ENCODE measurements at regions not wholly inside any gene's neighbourhood (a gene's known extent, or its start where the extent isn't known, plus 50 kb on each side); places are given as distances from the start of the nearest gene placed in this dataset.

DNA sequence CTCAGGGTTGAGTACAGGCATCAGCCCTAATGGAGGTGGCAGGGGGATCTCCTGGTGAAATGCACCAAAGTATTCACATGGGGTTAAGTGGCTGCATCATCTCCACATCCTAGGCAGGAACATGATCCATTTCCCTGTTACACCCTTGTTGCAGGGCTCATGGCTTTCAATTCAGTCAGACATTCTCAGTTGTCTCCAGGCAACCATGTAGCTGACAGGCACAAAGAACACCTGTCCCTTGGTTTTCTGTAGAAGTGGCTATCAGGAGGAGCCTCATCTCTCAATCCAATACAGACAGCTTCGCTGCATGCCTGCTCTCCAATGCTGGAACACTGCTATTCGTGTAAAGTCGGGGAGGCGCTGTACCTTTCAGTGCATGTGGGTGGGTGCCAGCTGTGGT lies 299.0 kb upstream of the FOXG1 start:
- no peak for FAIRE-seq
- Histone ChIP-seq H4K20me1 (ENCODE audit: insufficient read depth, low read length) (no peaks in the 10 kb centered on the region), H3K27ac (ENCODE audit: low read depth, low read length) (no peak overlapping the region), H3K9me3 (ENCODE audit: insufficient read depth, low read depth, low read length) (no peaks in the 10 kb centered on the region), H3K9ac (ENCODE audit: low read length) (no peak overlapping the region), H3K36me3 (ENCODE audit: insufficient read depth, low read length) (no peaks in the 10 kb centered on the region), H3K4me1 (ENCODE audit: insufficient read depth, low read length) (peaks cover 5% of the 10 kb centered on the region), H2AFZ (ENCODE audit: low read depth, low read length) (no peak overlapping the region), H3K79me2 (ENCODE audit: insufficient read depth, low read length) (no peaks in the 10 kb centered on the region), H3K4me3 (ENCODE audit: insufficient read depth, low read depth, low read length) (no peak overlapping the region), H3K4me2 (ENCODE audit: low read length) (no peak overlapping the region), H3K27me3 (ENCODE audit: insufficient read depth, low read length) (no peaks in the 10 kb centered on the region)
- Mint-ChIP-seq H3K27me3 (ENCODE audit: low read depth, unreplicated experiment) (no peaks in the 10 kb centered on the region), H3K4me3 (ENCODE audit: unreplicated experiment) (no peak overlapping the region), H3K4me1 (ENCODE audit: low read depth, unreplicated experiment) (no peaks in the 10 kb centered on the region), H3K36me3 (ENCODE audit: low read depth, unreplicated experiment) (no peaks in the 10 kb centered on the region), H3K27ac (ENCODE audit: unreplicated experiment) (no peak overlapping the region), H3K9me3 (ENCODE audit: unreplicated experiment) (peaks cover 4% of the 10 kb centered on the region)
- no peak for TF ChIP-seq EZH2 (IDR thresholded peaks at IDR 0.05; ENCODE audit: insufficient read depth, low read length)
- DNase-seq (ENCODE audit: low read depth), result no peak

GRCh38 chr14:28468191-28469151 lies 298.1 kb upstream of the FOXG1 start:
- Histone ChIP-seq H3K9ac (ENCODE audit: low read length) (no peak overlapping the region), H3K4me3 (ENCODE audit: insufficient read depth, low read depth, low read length) (no peak overlapping the region), H2AFZ (ENCODE audit: low read depth, low read length) (peak overlapping the region; percentile 53), H3K9me3 (ENCODE audit: insufficient read depth, low read depth, low read length) (no peaks in the 10 kb centered on the region), H3K4me2 (ENCODE audit: low read length) (peak overlapping the region; percentile 16), H3K27me3 (ENCODE audit: insufficient read depth, low read length) (no peaks in the 10 kb centered on the region), H3K79me2 (ENCODE audit: insufficient read depth, low read length) (no peaks in the 10 kb centered on the region), H3K27ac (ENCODE audit: low read depth, low read length) (no peak overlapping the region), H4K20me1 (ENCODE audit: insufficient read depth, low read length) (no peaks in the 10 kb centered on the region), H3K4me1 (ENCODE audit: insufficient read depth, low read length) (peaks cover 5% of the 10 kb centered on the region), H3K36me3 (ENCODE audit: insufficient read depth, low read length) (no peaks in the 10 kb centered on the region)
- no peaks in the 10 kb centered on the region for H3K27me3 Mint-ChIP-seq (ENCODE audit: low read depth, unreplicated experiment)
- no peak for TF ChIP-seq EZH2 (IDR thresholded peaks at IDR 0.05; ENCODE audit: insufficient read depth, low read length)
- no peak for TF ChIP-seq CTCF (IDR thresholded peaks at IDR 0.05; ENCODE audit: insufficient read depth, low read depth, low read length)
- FAIRE-seq, result no peak
- no peak overlapping the region for H3K27ac Mint-ChIP-seq (ENCODE audit: unreplicated experiment)
- H3K4me3 Mint-ChIP-seq (ENCODE audit: unreplicated experiment), result no peak overlapping the region
- no peaks in the 10 kb centered on the region for H3K4me1 Mint-ChIP-seq (ENCODE audit: low read depth, unreplicated experiment)
- peak; percentile 6 for DNase-seq (ENCODE audit: low read depth)
- H3K9me3 Mint-ChIP-seq (ENCODE audit: unreplicated experiment), result peaks cover 4% of the 10 kb centered on the region
- no peaks in the 10 kb centered on the region for H3K36me3 Mint-ChIP-seq (ENCODE audit: low read depth, unreplicated experiment)

DNA sequence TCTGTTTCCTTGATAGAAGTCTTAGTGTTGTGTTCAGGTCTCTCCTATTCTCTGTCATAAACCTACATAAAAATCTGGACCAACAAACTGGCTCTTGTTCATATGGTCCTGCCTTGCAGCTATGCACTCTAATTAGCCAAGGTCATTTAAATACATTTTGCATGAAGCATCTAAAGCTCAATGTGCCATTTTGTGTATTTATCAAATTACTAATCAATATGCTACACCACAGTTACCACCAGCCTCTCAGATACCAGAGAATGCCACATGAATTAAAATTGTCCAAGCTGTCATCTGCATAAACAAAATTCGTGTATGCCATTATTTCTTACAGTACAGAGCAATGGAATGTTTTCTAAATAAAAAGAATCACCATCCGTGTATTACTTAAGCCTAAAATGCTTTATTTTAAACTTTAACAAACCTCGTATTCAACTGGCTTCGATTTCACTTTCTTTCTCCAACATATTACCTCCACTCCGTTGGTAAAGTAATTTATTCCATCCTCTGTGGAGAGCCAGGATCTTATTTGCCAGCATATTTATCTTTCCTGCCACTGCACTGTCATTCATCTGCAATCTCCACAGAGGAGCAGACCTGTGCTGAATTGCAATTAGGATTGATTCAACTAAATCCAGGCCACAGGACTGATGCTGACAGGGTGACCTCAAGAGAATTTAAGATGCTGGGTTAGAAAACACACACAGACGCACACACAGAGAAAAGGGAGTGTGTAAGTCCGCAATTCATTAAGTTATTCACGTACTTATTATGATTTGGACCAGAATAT lies 284.1 kb upstream of the FOXG1 start:
- H3K36me3 ChIP-seq (ENCODE audit: insufficient read depth, low read length), result no peaks in the 10 kb centered on the region
- Mint-ChIP-seq H3K36me3 (ENCODE audit: low read depth, unreplicated experiment) (no peaks in the 10 kb centered on the region), H3K4me1 (ENCODE audit: low read depth, unreplicated experiment) (no peaks in the 10 kb centered on the region), H3K4me3 (ENCODE audit: unreplicated experiment) (no peak overlapping the region), H3K9me3 (ENCODE audit: unreplicated experiment) (no peaks in the 10 kb centered on the region), H3K27ac (ENCODE audit: unreplicated experiment) (no peak overlapping the region), H3K27me3 (ENCODE audit: low read depth, unreplicated experiment) (no peaks in the 10 kb centered on the region)
- no peak overlapping the region for H3K27ac ChIP-seq (ENCODE audit: low read depth, low read length)
- H3K4me3 ChIP-seq (ENCODE audit: insufficient read depth, low read depth, low read length), result no peak overlapping the region
- DNase-seq (ENCODE audit: low read depth) (no peak), FAIRE-seq (peak; percentile 9)
- no peaks in the 10 kb centered on the region for H4K20me1 ChIP-seq (ENCODE audit: insufficient read depth, low read length)
- H3K79me2 ChIP-seq (ENCODE audit: insufficient read depth, low read length), result no peaks in the 10 kb centered on the region
- H3K4me2 ChIP-seq (ENCODE audit: low read length), result peak overlapping the region; percentile 30
- no peaks in the 10 kb centered on the region for H3K9me3 ChIP-seq (ENCODE audit: insufficient read depth, low read depth, low read length)
- no peaks in the 10 kb centered on the region for H3K27me3 ChIP-seq (ENCODE audit: insufficient read depth, low read length)
- TF ChIP-seq EZH2 (IDR thresholded peaks at IDR 0.05; ENCODE audit: insufficient read depth, low read length), result no peak
- TF ChIP-seq CTCF (IDR thresholded peaks at IDR 0.05; ENCODE audit: insufficient read depth, low read depth, low read length), result no peak
- peak overlapping the region; percentile 55 for H2AFZ ChIP-seq (ENCODE audit: low read depth, low read length)
- no peaks in the 10 kb centered on the region for H3K4me1 ChIP-seq (ENCODE audit: insufficient read depth, low read length)
- no peak overlapping the region for H3K9ac ChIP-seq (ENCODE audit: low read length)
